ENCODE measurements at regions not wholly inside any gene's neighbourhood (a gene's known extent, or its start where the extent isn't known, plus 50 kb on each side); places are given as distances from the start of the nearest gene placed in this dataset.

GRCh38 chr12:22993609-22994315 lies 368.8 kb downstream of the ETNK1 start:
- Histone ChIP-seq H3K27me3 (ENCODE audit: control insufficient read depth, insufficient read depth, low read length) (no peaks in the 10 kb centered on the region), H3K4me1 (ENCODE audit: control insufficient read depth, insufficient read depth, low read length) (no peaks in the 10 kb centered on the region), H3K4me3 (ENCODE audit: low read length) (no peak overlapping the region), H3K36me3 (ENCODE audit: control insufficient read depth, insufficient read depth, low read length) (no peaks in the 10 kb centered on the region), H3K27ac (ENCODE audit: low read length) (no peak overlapping the region), H3K9me3 (ENCODE audit: control insufficient read depth, insufficient read depth, low read length) (no peaks in the 10 kb centered on the region)
- Mint-ChIP-seq H3K4me3 (no peak overlapping the region), H3K27me3 (ENCODE audit: low read depth in 2 of 2) (no peaks in the 10 kb centered on the region), H3K27ac (no peak overlapping the region), H3K36me3 (no peaks in the 10 kb centered on the region), H3K4me1 (no peaks in the 10 kb centered on the region), H3K9me3 (peaks cover 0 to 2% of the 10 kb centered on the region in 2 donors)
- intact Hi-C loops (cut with micrococcal nuclease) = no loop called here
- TF ChIP-seq CTCF (IDR thresholded peaks at IDR 0.05) = no peak
- DNase-seq (no peak), ATAC-seq (no peak)
- 82% methylated on average over 2 of the region's 4 CpGs for WGBS (ENCODE audit: insufficient coverage)

GRCh38 chr12:22994316-22994675 lies 369.3 kb downstream of the ETNK1 start:
- H3K36me3 Mint-ChIP-seq = no peaks in the 10 kb centered on the region
- ATAC-seq (no peak), DNase-seq (no peak)
- Histone ChIP-seq H3K27me3 (ENCODE audit: control insufficient read depth, insufficient read depth, low read length) (no peaks in the 10 kb centered on the region), H3K36me3 (ENCODE audit: control insufficient read depth, insufficient read depth, low read length) (no peaks in the 10 kb centered on the region), H3K4me3 (ENCODE audit: low read length) (no peak overlapping the region), H3K4me1 (ENCODE audit: control insufficient read depth, insufficient read depth, low read length) (no peaks in the 10 kb centered on the region), H3K27ac (ENCODE audit: low read length) (no peak overlapping the region), H3K9me3 (ENCODE audit: control insufficient read depth, insufficient read depth, low read length) (no peaks in the 10 kb centered on the region)
- no peak overlapping the region for H3K27ac Mint-ChIP-seq
- H3K9me3 Mint-ChIP-seq = peaks cover 0 to 2% of the 10 kb centered on the region in 2 donors
- no peak for TF ChIP-seq CTCF (IDR thresholded peaks at IDR 0.05)
- intact Hi-C loops (cut with micrococcal nuclease) = no loop called here
- no peak overlapping the region for H3K4me3 Mint-ChIP-seq
- WGBS (ENCODE audit: insufficient coverage) = 70% methylated on average over 2 of the region's 3 CpGs
- no peaks in the 10 kb centered on the region for H3K27me3 Mint-ChIP-seq (ENCODE audit: low read depth in 2 of 2)
- H3K4me1 Mint-ChIP-seq = no peaks in the 10 kb centered on the region

- H3K9me3 Mint-ChIP-seq = peaks cover 0 to 4% of the 10 kb centered on the region in 2 donors
- no peaks in the 10 kb centered on the region for H3K4me1 Mint-ChIP-seq
- H3K27me3 ChIP-seq (ENCODE audit: control insufficient read depth, insufficient read depth, low read length) = no peaks in the 10 kb centered on the region
- H3K9me3 ChIP-seq (ENCODE audit: control insufficient read depth, insufficient read depth, low read length) = no peaks in the 10 kb centered on the region
- no peak overlapping the region for H3K27ac Mint-ChIP-seq
- no peaks in the 10 kb centered on the region for H3K27me3 Mint-ChIP-seq (ENCODE audit: low read depth in 2 of 2)
- no peak overlapping the region for H3K4me3 ChIP-seq (ENCODE audit: low read length)
- TF ChIP-seq CTCF (IDR thresholded peaks at IDR 0.05) = no peak
- no peak overlapping the region for H3K4me3 Mint-ChIP-seq
- 77% methylated on average over 3 of the region's 3 CpGs for WGBS (ENCODE audit: insufficient coverage)
- intact Hi-C loops (cut with micrococcal nuclease) = no loop called here
- no peak overlapping the region for H3K27ac ChIP-seq (ENCODE audit: low read length)
- H3K36me3 ChIP-seq (ENCODE audit: control insufficient read depth, insufficient read depth, low read length) = no peaks in the 10 kb centered on the region
- no peaks in the 10 kb centered on the region for H3K36me3 Mint-ChIP-seq
- no peaks in the 10 kb centered on the region for H3K4me1 ChIP-seq (ENCODE audit: control insufficient read depth, insufficient read depth, low read length)
- no peak for DNase-seq
- ATAC-seq = no peak
These were observed 376.5 kb downstream of the ETNK1 start for GRCh38 chr12:23001487-23001886.

- H3K36me3 Mint-ChIP-seq = no peaks in the 10 kb centered on the region
- H3K27me3 ChIP-seq (ENCODE audit: control insufficient read depth, insufficient read depth, low read length) = no peaks in the 10 kb centered on the region
- ATAC-seq (no peak), DNase-seq (no peak)
- WGBS (ENCODE audit: insufficient coverage) = 77% methylated on average over 7 of the region's 7 CpGs
- no peaks in the 10 kb centered on the region for H3K4me1 ChIP-seq (ENCODE audit: control insufficient read depth, insufficient read depth, low read length)
- H3K9me3 Mint-ChIP-seq = peaks cover 0 to 7% of the 10 kb centered on the region in 2 donors
- no peak overlapping the region for H3K27ac Mint-ChIP-seq
- intact Hi-C loops (cut with micrococcal nuclease) = no loop called here
- H3K4me1 Mint-ChIP-seq = no peaks in the 10 kb centered on the region
- no peak for TF ChIP-seq CTCF (IDR thresholded peaks at IDR 0.05)
- no peak overlapping the region for H3K4me3 Mint-ChIP-seq
- no peaks in the 10 kb centered on the region for H3K36me3 ChIP-seq (ENCODE audit: control insufficient read depth, insufficient read depth, low read length)
- no peaks in the 10 kb centered on the region for H3K9me3 ChIP-seq (ENCODE audit: control insufficient read depth, insufficient read depth, low read length)
- no peak overlapping the region for H3K27ac ChIP-seq (ENCODE audit: low read length)
- H3K27me3 Mint-ChIP-seq (ENCODE audit: low read depth in 2 of 2) = no peaks in the 10 kb centered on the region
- H3K4me3 ChIP-seq (ENCODE audit: low read length) = no peak overlapping the region
These were observed 377.4 kb downstream of the ETNK1 start for GRCh38 chr12:23002381-23002780.
